ENCODE measurements at regions not wholly inside any gene's neighbourhood (a gene's known extent, or its start where the extent isn't known, plus 50 kb on each side); places are given as distances from the start of the nearest gene placed in this dataset.
"Not testable (repeated sequence)": the region's sequence is repeated elsewhere in the genome, so short reads cannot be mapped to it uniquely, and the experiment has no call there.

GRCh38 chr13:109939180-109939579, 152.8 kb upstream of the IRS2 start:
- no peak for DNase-seq (ENCODE audit: low read depth)

GRCh38 chr13:109938255-109938936, 152.0 kb upstream of the IRS2 start:
- no peak for DNase-seq (ENCODE audit: low read depth)

GRCh38 chr13:109934520-109934919, 148.1 kb upstream of the IRS2 start:
- DNase-seq (ENCODE audit: low read depth) = not testable (repeated sequence)

- DNase-seq (ENCODE audit: low read depth) = no peak
These were observed 147.1 kb upstream of the IRS2 start for GRCh38 chr13:109933476-109933875.

- no peak for DNase-seq (ENCODE audit: low read depth)
These were observed 138.0 kb upstream of the IRS2 start for GRCh38 chr13:109924376-109924775.

GRCh38 chr13:109922518-109922917, 136.1 kb upstream of the IRS2 start:
- no peak for DNase-seq (ENCODE audit: low read depth)

GRCh38 chr13:109919715-109920375, 133.5 kb upstream of the IRS2 start:
- no peak for DNase-seq (ENCODE audit: low read depth)

- DNase-seq (ENCODE audit: low read depth) = no peak
These were observed 131.9 kb upstream of the IRS2 start for GRCh38 chr13:109918179-109918711.

- no peak for DNase-seq (ENCODE audit: low read depth)
These were observed 131.0 kb upstream of the IRS2 start for GRCh38 chr13:109917422-109917821.

- DNase-seq (ENCODE audit: low read depth) = no peak
These were observed 127.6 kb upstream of the IRS2 start for GRCh38 chr13:109913936-109914510.

GRCh38 chr13:109913186-109913585, 126.8 kb upstream of the IRS2 start:
- no peak for DNase-seq (ENCODE audit: low read depth)

- DNase-seq (ENCODE audit: low read depth) = no peak
These were observed 123.8 kb upstream of the IRS2 start for GRCh38 chr13:109910194-109910593.

- no peak for DNase-seq (ENCODE audit: low read depth)
These were observed 120.6 kb upstream of the IRS2 start for GRCh38 chr13:109906976-109907375.

- DNase-seq (ENCODE audit: low read depth) = no peak
These were observed 117.8 kb upstream of the IRS2 start for GRCh38 chr13:109904218-109904617.

- DNase-seq (ENCODE audit: low read depth) = no peak
These were observed 114.4 kb upstream of the IRS2 start for GRCh38 chr13:109900741-109901140.

- DNase-seq (ENCODE audit: low read depth) = no peak
These were observed 113.9 kb upstream of the IRS2 start for GRCh38 chr13:109900320-109900719.

GRCh38 chr13:109899748-109900147, 113.4 kb upstream of the IRS2 start:
- no peak for DNase-seq (ENCODE audit: low read depth)

- DNase-seq (ENCODE audit: low read depth) = no peak
These were observed 112.9 kb upstream of the IRS2 start for GRCh38 chr13:109899316-109899715.

- no peak for DNase-seq (ENCODE audit: low read depth)
These were observed 111.7 kb upstream of the IRS2 start for GRCh38 chr13:109897988-109898624.

- DNase-seq (ENCODE audit: low read depth) = no peak
These were observed 105.7 kb upstream of the IRS2 start for GRCh38 chr13:109892101-109892500.

GRCh38 chr13:109885235-109885634, 98.9 kb upstream of the IRS2 start:
- DNase-seq (ENCODE audit: low read depth) = no peak

GRCh38 chr13:109884462-109884861, 98.1 kb upstream of the IRS2 start:
- DNase-seq (ENCODE audit: low read depth) = no peak
